DND-41 (cell line): ENCODE measurements at regions not wholly inside any gene's neighbourhood (a gene's known extent, or its start where the extent isn't known, plus 50 kb on each side); places are given as distances from the start of the nearest gene placed in this dataset.

Experiments
- ATAC-seq: fragments of 200-7000 bp; cut with Tn5 transposase; 3 replicates; pipeline ENCODE4 v1.9.1; 2021; ENCODE audit warnings: low read depth; ENCODE audit not compliant: insufficient read depth
- DNase-seq: peaks from one replicate; pipeline ENCODE4 v3.0.0-alpha.2; 2020
- H2AFZ ChIP-seq: 2 replicates; pipeline ENCODE4 v1.6.0; 2012; ENCODE audit warnings: low read depth, low read length
- H3K27ac ChIP-seq: 2 replicates; pipeline ENCODE4 v1.5.1; 2012; ENCODE audit warnings: low read length, inconsistent platforms
- H3K27me3 ChIP-seq: fragments of 200-600 bp; sonication (generic); 2 replicates; pipeline ENCODE4 v1.6.0; 2012; ENCODE audit warnings: low read length, mild to moderate bottlenecking, inconsistent platforms; ENCODE audit not compliant: insufficient read depth, poor library complexity
- H3K36me3 ChIP-seq: 2 replicates; pipeline ENCODE4 v1.5.1; 2012; ENCODE audit warnings: low read length, inconsistent platforms; ENCODE audit not compliant: insufficient read depth
- H3K4me1 ChIP-seq: 2 replicates; pipeline ENCODE4 v1.5.1; 2012; ENCODE audit warnings: mild to moderate bottlenecking, low read length; ENCODE audit not compliant: insufficient read depth
- H3K4me2 ChIP-seq: 2 replicates; pipeline ENCODE4 v1.6.0; 2012; ENCODE audit warnings: mild to moderate bottlenecking, moderate library complexity, low read length, inconsistent platforms; ENCODE audit not compliant: insufficient read depth
- H3K4me3 ChIP-seq, 2 experiments: fragments of 200-600 bp in 1 of 2; shearing (Covaris generic) in 1 of 2; 2 replicates each; pipeline ENCODE4 v1.5.1; 2012 to 2016; ENCODE audit warnings: inconsistent platforms in 2 of 2, low read length in 2 of 2, mild to moderate bottlenecking in 2 of 2, low read depth in 1 of 2, moderate library complexity in 1 of 2
- H3K79me2 ChIP-seq: 2 replicates; pipeline ENCODE4 v1.6.0; 2012; ENCODE audit warnings: low read length, inconsistent platforms; ENCODE audit not compliant: insufficient read depth
- H3K9ac ChIP-seq: 2 replicates; pipeline ENCODE4 v1.6.0; 2012; ENCODE audit warnings: low read depth, mild to moderate bottlenecking, inconsistent platforms, low read length, moderate library complexity
- H3K9me3 ChIP-seq: 2 replicates; pipeline ENCODE4 v1.5.1; 2012; ENCODE audit warnings: low read length, moderate library complexity, mild to moderate bottlenecking, inconsistent platforms; ENCODE audit not compliant: insufficient read depth, severe bottlenecking
- H4K20me1 ChIP-seq: 2 replicates; pipeline ENCODE4 v1.6.0; 2012; ENCODE audit warnings: low read length; ENCODE audit not compliant: insufficient read depth
- CTCF ChIP-seq: IDR thresholded peaks from 2 replicates; pipeline ENCODE4 v1.5.1; 2012; ENCODE audit warnings: borderline replicate concordance, low read length, moderate library complexity, mild to moderate bottlenecking; ENCODE audit not compliant: poor library complexity, severe bottlenecking; ENCODE audit errors: extremely low read depth
- EZH2 ChIP-seq: IDR thresholded peaks from 3 replicates; pipeline ENCODE4 v1.6.1; 2012; ENCODE audit warnings: borderline replicate concordance, low read depth, mild to moderate bottlenecking, moderate library complexity, low read length, inconsistent platforms; ENCODE audit not compliant: severe bottlenecking

GRCh38 chr7:76149847-76150691 is 51.6 kb upstream of the SRRM3 start:
- no peak for DNase-seq
- TF ChIP-seq EZH2 = no peak
- TF ChIP-seq CTCF = no peak
- H2AFZ ChIP-seq = no peak overlapping the region

More at GRCh38 chr7:76149847-76150691, 51.6 kb upstream of the SRRM3 start:
- H3K79me2 ChIP-seq = no peaks in the 10 kb centered on the region
- H3K4me2 ChIP-seq = no peak overlapping the region
- H3K27ac ChIP-seq = no peak overlapping the region
- H3K4me1 ChIP-seq = no peaks in the 10 kb centered on the region
- no peaks in the 10 kb centered on the region for H3K36me3 ChIP-seq
- no peaks in the 10 kb centered on the region for H3K9me3 ChIP-seq
- no peak overlapping the region for H3K4me3 ChIP-seq
- H4K20me1 ChIP-seq = no peaks in the 10 kb centered on the region; the same call in 1 of the 2 replicates
- no peak overlapping the region for H3K9ac ChIP-seq
- peaks cover 3% of the 10 kb centered on the region for H3K27me3 ChIP-seq
- ATAC-seq = no peak
